GM21515 (cell line): ENCODE measurements at regions not wholly inside any gene's neighbourhood (a gene's known extent, or its start where the extent isn't known, plus 50 kb on each side); places are given as distances from the start of the nearest gene placed in this dataset.
"Not testable (repeated sequence)": the region's sequence is repeated elsewhere in the genome, so short reads cannot be mapped to it uniquely, and the experiment has no call there.

Experiments
- ATAC-seq: cut with Tn5 transposase; IDR thresholded peaks from one replicate; pipeline ENCODE4 v1.9.1; 2021; ENCODE audit not compliant: unreplicated experiment

DNA sequence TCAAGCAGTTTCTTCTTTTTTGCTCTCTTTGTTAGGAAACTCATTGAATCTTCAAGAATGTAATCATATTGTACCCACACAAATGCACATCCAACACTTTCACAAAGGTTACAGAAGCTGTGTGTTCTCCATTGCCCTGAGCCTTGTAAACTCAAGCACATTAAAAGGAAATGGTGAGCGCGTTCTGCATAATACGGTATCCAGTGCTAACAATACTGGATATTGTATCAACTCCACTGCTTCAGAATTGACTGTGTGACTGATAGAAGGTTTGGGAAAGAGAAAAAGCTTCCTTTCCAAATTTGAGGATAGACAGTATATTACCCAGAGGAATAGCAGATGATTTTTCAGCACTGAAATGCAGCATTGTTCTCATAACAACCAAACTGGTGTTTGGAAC is 268.9 kb upstream of the RBMS3 start:
- no peak for ATAC-seq

DNA sequence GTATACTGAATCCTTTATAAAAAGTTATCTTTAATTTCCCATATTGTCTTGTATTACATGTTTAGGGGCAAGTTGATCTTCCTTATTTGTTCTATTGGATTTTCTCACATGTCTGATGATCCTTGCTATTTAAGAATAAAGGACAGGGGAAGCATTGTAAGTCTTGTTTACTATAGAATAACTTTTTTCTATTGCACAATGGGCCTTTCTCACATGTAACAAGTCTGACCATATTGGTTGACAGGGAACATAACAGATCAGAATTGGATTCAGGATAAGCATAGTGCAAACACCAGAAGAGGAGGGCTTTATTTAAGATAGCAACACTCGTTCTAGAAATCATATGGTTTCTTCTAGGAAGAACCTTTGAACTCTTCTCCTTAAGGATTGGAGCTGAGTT is 257.9 kb upstream of the RBMS3 start:
- no peak for ATAC-seq

DNA sequence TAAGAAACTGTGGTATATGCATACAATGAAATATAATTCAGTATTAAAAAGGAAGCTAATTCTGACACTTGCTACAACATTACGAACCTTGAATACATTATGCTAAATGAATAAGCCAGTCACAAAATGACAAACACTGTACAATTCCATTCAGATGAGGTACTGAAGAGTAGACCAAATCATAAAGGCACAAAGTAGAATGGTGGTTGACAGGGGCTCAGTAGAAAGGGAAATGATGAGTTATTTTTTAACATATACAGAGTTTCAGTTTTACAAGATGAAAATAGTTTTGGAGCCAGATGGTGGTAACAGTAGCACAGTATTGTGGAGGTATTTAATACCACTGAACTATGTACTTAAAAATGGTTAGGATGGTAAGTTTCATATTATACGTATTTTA is 254.6 kb upstream of the RBMS3 start:
- ATAC-seq = peak; percentile 97

DNA sequence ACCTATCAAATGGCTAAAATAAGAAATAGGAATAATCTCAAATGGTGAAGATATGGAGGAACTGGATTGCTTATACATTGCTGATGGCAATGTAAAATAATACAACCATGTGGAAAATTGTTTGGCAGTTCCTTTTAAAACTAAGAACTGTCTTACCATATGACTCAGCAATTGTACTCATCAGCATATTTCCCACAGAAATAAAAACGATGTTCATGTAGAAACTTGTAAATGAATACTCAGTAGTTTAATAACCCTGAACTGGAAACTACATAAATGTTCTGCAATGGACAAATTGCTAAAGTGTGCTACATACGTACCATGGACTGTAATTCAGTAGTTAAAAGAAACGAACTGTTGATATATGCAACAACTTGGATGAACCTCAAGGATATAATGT is 253.9 kb upstream of the RBMS3 start:
- no peak for ATAC-seq

DNA sequence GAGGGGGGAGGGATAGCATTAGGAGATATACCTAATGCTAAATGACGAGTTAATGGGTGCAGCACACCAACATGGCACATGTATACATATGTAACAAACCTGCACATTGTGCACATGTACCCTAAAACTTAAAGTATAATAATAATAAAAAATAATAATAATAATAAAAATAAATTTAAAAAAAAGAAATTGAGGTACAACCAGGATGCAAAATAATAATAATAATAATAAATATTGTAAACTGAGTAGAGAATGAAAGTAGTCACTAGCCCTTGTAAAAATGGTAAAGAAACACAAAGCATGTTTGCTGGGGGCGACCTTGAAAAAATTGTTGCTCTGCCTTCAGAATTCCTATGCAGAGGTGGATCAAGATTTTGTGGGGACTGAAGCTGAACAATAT is 249.7 kb upstream of the RBMS3 start:
- ATAC-seq = not testable (repeated sequence)

DNA sequence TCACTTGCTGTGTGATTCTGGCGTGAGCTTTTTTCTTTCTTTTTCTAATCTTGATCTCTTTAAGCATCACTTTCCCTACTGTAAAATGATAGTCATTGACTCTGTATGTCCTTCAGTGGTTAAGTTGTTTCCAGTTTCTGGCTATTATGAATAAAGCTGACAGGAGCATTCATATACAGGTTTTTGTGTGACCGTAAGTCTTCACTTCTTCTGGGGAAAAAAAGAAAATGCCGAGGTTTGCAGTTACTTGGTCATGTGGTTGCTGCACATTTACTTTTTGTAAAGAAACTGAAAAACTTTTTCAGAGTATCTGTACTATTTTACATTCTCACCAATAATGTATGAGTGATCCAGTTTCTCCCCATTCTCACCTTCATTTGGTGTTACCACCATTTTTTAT is 247.4 kb upstream of the RBMS3 start:
- ATAC-seq = no peak

DNA sequence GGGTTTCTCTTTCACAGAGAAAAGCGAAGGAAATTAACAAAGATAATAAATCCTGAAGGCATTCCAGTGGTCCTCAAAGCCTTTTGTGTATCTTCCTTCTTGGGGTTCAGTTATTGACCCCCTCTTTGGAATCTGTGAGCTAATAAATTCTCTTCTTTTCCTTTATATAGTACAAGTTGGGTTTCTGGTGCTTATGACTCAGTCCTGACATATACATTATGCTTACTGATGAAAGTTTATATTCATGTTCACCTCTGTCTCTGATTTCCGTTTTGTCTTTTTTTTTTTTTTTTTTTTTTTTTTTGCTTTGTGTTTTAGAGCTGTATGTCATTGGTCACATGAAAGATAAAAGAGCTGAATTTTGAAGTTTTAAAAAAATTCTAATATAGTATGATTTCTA is 230.7 kb upstream of the RBMS3 start:
- no peak for ATAC-seq

GRCh38 chr3:29057326-29057725 is 223.5 kb upstream of the RBMS3 start:
- no peak for ATAC-seq

- no peak for ATAC-seq
Observed at GRCh38 chr3:29064085-29064484, 216.8 kb upstream of the RBMS3 start.

DNA sequence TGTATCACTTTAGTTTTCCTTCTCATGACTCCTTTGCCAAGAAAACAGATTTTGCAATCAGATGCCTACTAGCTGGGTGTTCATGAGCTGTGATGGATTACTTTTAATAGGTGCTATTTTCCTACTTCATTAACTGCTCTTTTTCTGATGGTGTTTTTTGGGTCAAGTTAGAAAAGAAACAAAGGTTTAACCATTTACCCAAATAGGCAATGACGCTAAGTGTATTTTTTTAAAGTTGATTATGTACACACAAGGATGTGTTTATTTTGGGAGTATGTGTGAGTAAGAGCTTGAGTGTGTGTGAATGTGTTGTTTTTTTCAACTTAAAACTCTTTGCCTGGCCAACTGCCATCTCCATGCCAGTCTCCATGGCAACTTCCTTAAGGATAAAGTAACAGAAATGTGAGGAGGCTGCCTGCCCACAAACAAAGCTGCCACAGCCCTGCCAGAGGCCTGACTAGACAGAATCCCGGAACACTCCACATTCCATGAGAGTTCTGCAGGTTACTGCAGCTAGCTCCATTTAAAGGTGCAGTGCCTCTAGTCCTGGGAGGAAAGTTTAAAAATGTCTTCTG is 215.6 kb upstream of the RBMS3 start:
- no peak for ATAC-seq

DNA sequence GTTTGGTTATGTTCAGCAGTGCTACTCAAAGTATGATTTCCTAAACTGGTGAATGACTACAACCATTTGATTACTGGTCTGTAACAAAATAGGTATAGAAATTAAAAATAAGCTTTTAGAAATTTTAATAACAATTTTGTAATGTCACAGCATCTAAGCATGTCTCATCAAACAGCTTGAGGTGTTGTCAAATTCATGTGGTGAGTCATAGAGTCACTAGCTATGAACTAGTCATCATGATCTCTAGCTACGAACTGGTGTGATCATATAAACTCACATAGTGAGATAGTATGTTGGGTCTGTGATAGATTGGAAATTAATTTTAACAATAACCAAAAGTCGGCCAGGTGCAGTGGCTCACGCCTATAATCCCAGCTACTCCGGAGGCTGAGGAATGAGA is 213.9 kb upstream of the RBMS3 start:
- no peak for ATAC-seq

DNA sequence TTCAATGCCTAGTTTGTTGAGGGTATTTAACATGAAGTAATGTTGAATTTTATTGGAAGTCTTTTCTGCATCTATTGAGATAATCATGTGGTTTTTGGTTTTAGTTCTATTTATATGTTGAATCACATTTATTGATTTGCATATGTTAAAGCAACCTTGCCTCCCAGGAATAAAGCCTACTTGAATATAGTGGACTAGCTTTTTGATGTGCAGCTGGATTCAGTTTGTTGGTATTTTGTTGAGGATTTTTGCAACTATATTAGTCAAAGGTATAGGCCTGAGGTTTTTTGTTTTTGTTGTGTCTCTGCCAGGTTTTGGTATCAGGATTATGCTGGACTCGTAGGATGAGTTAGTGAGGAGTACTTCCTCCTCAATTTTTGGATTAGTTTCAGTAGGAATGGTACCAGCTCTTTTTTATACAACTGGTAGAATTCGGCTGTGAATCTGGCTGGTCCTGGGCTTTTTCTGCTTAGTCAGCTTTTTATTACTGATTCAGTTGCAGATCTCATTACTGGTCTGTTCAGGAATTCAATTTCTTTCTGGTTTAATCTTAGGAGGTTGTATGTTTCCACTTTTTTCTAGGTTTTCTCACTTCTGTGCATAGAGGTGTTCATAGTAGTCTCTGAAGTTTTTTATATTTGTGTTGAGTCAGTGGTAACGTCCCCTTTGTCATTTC is 209.8 kb upstream of the RBMS3 start:
- ATAC-seq = no peak

DNA sequence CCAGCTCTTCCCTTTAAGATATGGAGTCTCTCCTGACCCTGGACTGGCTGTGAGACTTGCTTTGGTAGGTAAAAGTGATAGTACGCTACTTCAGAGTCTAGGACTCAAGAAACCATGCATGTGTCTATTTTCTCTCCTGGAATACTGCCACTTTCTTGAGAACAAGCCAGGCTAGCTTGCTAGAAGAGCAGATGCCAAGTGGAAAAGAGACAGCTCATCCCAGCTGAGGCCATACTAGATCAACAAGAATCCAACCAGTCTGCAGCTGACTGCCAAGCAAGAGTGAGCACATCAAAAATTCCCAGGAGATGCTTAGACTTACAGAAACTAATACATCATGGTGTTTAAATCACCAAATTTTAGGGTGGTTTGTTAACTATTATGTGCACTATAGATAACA is 208.3 kb upstream of the RBMS3 start:
- ATAC-seq = no peak

- no peak for ATAC-seq
Observed at GRCh38 chr3:29077356-29077755, 203.5 kb upstream of the RBMS3 start.

GRCh38 chr3:29079358-29079757 is 201.5 kb upstream of the RBMS3 start:
- no peak for ATAC-seq

GRCh38 chr3:29080967-29081366 is 199.9 kb upstream of the RBMS3 start:
- ATAC-seq = no peak

GRCh38 chr3:29083081-29083480 is 197.8 kb upstream of the RBMS3 start:
- ATAC-seq = no peak

DNA sequence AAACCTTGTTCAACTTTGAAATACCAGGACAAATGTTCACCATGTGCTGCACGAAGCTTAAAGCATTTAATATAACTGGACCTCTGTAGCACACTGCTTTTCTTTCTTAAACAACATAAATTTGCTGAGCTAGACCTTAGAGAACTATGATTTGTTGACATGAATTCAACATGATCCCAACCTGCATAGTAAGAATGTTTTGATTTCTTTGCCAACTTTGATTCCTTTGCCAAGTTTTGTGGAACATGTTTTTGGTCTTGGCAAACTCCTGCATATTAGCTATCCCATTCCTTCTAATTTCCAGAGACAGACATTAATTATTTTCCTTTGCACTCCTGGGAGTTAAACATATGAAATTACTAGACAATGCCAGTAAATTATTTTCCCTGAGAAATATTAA is 197.2 kb upstream of the RBMS3 start:
- no peak for ATAC-seq

GRCh38 chr3:29088579-29088978 is 192.3 kb upstream of the RBMS3 start:
- no peak for ATAC-seq

DNA sequence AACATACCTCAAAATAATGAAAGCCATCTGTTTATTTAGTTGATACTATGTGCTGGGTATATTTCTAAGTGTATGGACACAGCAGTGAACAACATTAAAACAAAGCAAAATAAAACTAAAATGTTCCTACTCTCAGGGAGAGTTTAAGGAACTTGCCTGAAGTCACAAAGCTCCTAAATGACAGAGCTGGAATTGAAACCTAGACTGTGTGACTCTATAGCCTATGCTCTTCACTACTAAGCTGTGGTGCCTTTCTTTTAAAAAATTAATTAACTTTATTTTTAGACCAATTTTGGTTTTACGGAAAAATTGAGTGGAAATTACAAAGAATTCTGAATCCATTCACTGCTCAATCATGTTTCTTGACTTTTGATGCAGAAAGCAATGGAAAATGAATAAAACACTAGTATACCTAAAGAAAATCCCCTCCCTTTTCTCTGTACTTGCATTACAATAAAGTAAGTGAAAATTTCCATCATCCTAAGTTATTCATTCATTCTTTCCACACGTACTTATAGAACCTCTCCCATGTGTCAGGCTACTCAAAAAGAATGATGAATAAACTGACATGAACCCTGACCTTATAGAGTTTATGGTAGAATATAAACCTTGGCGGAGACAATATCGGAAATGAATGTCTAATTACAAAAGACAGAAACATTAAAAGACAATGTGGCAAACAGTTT is 189.8 kb upstream of the RBMS3 start:
- no peak for ATAC-seq

GRCh38 chr3:29091599-29092189 is 189.2 kb upstream of the RBMS3 start:
- no peak for ATAC-seq

- no peak for ATAC-seq
Observed at GRCh38 chr3:29092348-29092747, 188.5 kb upstream of the RBMS3 start.
